SK-N-SH treated with all-trans-retinoic acid at 6 μM for 48 hours (cell line): ENCODE measurements at regions not wholly inside any gene's neighbourhood (a gene's known extent, or its start where the extent isn't known, plus 50 kb on each side); places are given as distances from the start of the nearest gene placed in this dataset.

Source experiments
- ATAC-seq: fragments of 200-7000 bp; cut with Tn5 transposase; 3 replicates; pipeline ENCODE4 v1.9.1; 2020; ENCODE audit warnings: mild to moderate bottlenecking, moderate library complexity
- ARNTL ChIP-seq: fragments of 450-650 bp; formaldehyde crosslinking; IDR thresholded peaks from 2 replicates; pipeline ENCODE4 v1.5.0; 2020; ENCODE audit warnings: low read depth, mild to moderate bottlenecking, moderate library complexity, borderline replicate concordance
- BACH2 ChIP-seq: fragments of 250-450 bp; sonication (Bioruptor Pico); IDR thresholded peaks from 2 replicates; pipeline ENCODE4 v1.9.0; 2021; ENCODE audit warnings: mild to moderate bottlenecking, borderline replicate concordance
- CSDC2 ChIP-seq: fragments of 250-450 bp; sonication (Bioruptor Pico); IDR thresholded peaks from 2 replicates; pipeline ENCODE4 v1.5.0; 2020; ENCODE audit warnings: mild to moderate bottlenecking, moderate library complexity
- GLIS3 ChIP-seq: fragments of 250-450 bp; sonication (Bioruptor Pico); IDR thresholded peaks from 2 replicates; pipeline ENCODE4 v1.5.0; 2020; ENCODE audit warnings: mild to moderate bottlenecking, moderate library complexity
- ISL1 ChIP-seq: fragments of 250-450 bp; sonication (Bioruptor Pico); IDR thresholded peaks from 2 replicates; pipeline ENCODE4 v2.1.2; 2022; ENCODE audit warnings: mild to moderate bottlenecking, moderate library complexity
- OSR1 ChIP-seq: fragments of 250-450 bp; sonication (Bioruptor Pico); IDR thresholded peaks from 2 replicates; pipeline ENCODE4 v1.8.0; 2022; ENCODE audit warnings: moderate library complexity, mild to moderate bottlenecking, inconsistent platforms
- PPARA ChIP-seq: fragments of 250-450 bp; sonication (Bioruptor Pico); IDR thresholded peaks from 2 replicates; pipeline ENCODE4 v1.5.0; 2020; ENCODE audit warnings: mild to moderate bottlenecking, borderline replicate concordance
- RARB ChIP-seq: fragments of 250-450 bp; sonication (Bioruptor Pico); IDR thresholded peaks from 2 replicates; pipeline ENCODE4 v1.8.0; 2021; ENCODE audit warnings: mild to moderate bottlenecking, moderate library complexity
- SNAI2 ChIP-seq: fragments of 250-450 bp; sonication (Bioruptor Pico); IDR thresholded peaks from 2 replicates; pipeline ENCODE4 v1.5.0; 2020; ENCODE audit warnings: mild to moderate bottlenecking, moderate library complexity
- TCF4 ChIP-seq: fragments of 250-450 bp; sonication (Bioruptor Pico); IDR thresholded peaks from 2 replicates; pipeline ENCODE4 v1.8.0; 2021; ENCODE audit warnings: mild to moderate bottlenecking, moderate library complexity, borderline replicate concordance
- TOX ChIP-seq: fragments of 250-450 bp; sonication (Bioruptor Pico); IDR thresholded peaks from 2 replicates; pipeline ENCODE4 v1.8.0; 2021; ENCODE audit warnings: mild to moderate bottlenecking, moderate library complexity, borderline replicate concordance
- ZC3H10 ChIP-seq: fragments of 250-450 bp; sonication (Bioruptor Pico); IDR thresholded peaks from 2 replicates; pipeline ENCODE4 v1.5.1; 2021; ENCODE audit warnings: mild to moderate bottlenecking, moderate library complexity
- ZFP3 ChIP-seq: fragments of 250-450 bp; sonication (Bioruptor Pico); IDR thresholded peaks from 2 replicates; pipeline ENCODE4 v1.5.0; 2020; ENCODE audit warnings: mild to moderate bottlenecking, moderate library complexity
- ZFP30 ChIP-seq: fragments of 450-650 bp; formaldehyde crosslinking; IDR thresholded peaks from 2 replicates; pipeline ENCODE4 v1.5.0; 2022; ENCODE audit warnings: mild to moderate bottlenecking, moderate library complexity
- ZNF565 ChIP-seq: fragments of 450-650 bp; formaldehyde crosslinking; conservative IDR thresholded peaks from 2 replicates; pipeline ENCODE4 v1.5.0; 2020; ENCODE audit warnings: low read depth, mild to moderate bottlenecking, moderate library complexity
- ZNF70 ChIP-seq: fragments of 450-650 bp; formaldehyde crosslinking; IDR thresholded peaks from 2 replicates; pipeline ENCODE4 v1.5.0; 2020; ENCODE audit warnings: mild to moderate bottlenecking, moderate library complexity
- TF ChIP-seq, protein P1 (sequence below): fragments of 250-450 bp; sonication (Bioruptor Pico); IDR thresholded peaks from 2 replicates; pipeline ENCODE4 v1.5.0; 2020; ENCODE audit warnings: mild to moderate bottlenecking, moderate library complexity
- TF ChIP-seq, protein P2 (sequence below): fragments of 250-450 bp; sonication (Bioruptor Pico); IDR thresholded peaks from 2 replicates; pipeline ENCODE4 v1.5.1; 2021; ENCODE audit warnings: mild to moderate bottlenecking, moderate library complexity
- TF ChIP-seq, protein P3 (sequence below): fragments of 250-450 bp; sonication (Bioruptor Pico); IDR thresholded peaks from 2 replicates; pipeline ENCODE4 v1.8.0; 2021; ENCODE audit warnings: low read depth, mild to moderate bottlenecking, moderate library complexity, borderline replicate concordance
- TF ChIP-seq, protein P4 (sequence below): fragments of 250-450 bp; sonication (Bioruptor Pico); IDR thresholded peaks from 2 replicates; pipeline ENCODE4 v1.8.0; 2020; ENCODE audit warnings: mild to moderate bottlenecking, moderate library complexity, borderline replicate concordance

DNA sequence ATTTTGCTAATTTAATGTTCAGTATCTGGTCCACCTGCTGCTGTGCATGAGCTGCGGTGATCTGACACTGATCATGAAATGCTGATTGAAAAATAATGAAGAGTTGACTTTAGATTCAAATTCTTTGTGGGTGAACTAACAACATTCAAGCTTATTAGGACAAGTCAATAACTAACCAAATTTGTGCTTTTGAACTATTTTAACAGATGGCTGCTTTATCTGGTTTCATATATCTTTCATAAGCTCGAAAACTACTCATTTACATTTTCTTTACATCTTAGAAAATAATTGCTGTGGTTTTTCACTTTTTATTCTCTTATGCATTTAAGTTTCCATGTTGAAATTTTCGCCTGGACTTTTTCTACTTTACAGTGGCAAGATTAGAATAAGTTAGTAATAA is 274.8 kb upstream of the CCNG1 start:
- ATAC-seq: no peak
- no peak for TF ChIP-seq OSR1 (CRISPR knock-in tag)
- TF ChIP-seq, protein P1, sequence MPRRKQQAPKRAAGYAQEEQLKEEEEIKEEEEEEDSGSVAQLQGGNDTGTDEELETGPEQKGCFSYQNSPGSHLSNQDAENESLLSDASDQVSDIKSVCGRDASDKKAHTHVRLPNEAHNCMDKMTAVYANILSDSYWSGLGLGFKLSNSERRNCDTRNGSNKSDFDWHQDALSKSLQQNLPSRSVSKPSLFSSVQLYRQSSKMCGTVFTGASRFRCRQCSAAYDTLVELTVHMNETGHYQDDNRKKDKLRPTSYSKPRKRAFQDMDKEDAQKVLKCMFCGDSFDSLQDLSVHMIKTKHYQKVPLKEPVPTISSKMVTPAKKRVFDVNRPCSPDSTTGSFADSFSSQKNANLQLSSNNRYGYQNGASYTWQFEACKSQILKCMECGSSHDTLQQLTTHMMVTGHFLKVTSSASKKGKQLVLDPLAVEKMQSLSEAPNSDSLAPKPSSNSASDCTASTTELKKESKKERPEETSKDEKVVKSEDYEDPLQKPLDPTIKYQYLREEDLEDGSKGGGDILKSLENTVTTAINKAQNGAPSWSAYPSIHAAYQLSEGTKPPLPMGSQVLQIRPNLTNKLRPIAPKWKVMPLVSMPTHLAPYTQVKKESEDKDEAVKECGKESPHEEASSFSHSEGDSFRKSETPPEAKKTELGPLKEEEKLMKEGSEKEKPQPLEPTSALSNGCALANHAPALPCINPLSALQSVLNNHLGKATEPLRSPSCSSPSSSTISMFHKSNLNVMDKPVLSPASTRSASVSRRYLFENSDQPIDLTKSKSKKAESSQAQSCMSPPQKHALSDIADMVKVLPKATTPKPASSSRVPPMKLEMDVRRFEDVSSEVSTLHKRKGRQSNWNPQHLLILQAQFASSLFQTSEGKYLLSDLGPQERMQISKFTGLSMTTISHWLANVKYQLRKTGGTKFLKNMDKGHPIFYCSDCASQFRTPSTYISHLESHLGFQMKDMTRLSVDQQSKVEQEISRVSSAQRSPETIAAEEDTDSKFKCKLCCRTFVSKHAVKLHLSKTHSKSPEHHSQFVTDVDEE: no peak
- TF ChIP-seq, protein P2, sequence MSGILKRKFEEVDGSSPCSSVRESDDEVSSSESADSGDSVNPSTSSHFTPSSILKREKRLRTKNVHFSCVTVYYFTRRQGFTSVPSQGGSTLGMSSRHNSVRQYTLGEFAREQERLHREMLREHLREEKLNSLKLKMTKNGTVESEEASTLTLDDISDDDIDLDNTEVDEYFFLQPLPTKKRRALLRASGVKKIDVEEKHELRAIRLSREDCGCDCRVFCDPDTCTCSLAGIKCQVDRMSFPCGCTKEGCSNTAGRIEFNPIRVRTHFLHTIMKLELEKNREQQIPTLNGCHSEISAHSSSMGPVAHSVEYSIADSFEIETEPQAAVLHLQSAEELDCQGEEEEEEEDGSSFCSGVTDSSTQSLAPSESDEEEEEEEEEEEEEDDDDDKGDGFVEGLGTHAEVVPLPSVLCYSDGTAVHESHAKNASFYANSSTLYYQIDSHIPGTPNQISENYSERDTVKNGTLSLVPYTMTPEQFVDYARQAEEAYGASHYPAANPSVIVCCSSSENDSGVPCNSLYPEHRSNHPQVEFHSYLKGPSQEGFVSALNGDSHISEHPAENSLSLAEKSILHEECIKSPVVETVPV (CRISPR knock-in tag): no peak
- TF ChIP-seq, protein P3, sequence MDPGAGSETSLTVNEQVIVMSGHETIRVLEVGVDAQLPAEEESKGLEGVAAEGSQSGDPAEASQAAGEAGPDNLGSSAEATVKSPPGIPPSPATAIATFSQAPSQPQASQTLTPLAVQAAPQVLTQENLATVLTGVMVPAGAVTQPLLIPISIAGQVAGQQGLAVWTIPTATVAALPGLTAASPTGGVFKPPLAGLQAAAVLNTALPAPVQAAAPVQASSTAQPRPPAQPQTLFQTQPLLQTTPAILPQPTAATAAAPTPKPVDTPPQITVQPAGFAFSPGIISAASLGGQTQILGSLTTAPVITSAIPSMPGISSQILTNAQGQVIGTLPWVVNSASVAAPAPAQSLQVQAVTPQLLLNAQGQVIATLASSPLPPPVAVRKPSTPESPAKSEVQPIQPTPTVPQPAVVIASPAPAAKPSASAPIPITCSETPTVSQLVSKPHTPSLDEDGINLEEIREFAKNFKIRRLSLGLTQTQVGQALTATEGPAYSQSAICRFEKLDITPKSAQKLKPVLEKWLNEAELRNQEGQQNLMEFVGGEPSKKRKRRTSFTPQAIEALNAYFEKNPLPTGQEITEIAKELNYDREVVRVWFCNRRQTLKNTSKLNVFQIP (CRISPR knock-in tag): no peak
- no peak for TF ChIP-seq ISL1 (CRISPR knock-in tag)
- TF ChIP-seq TOX (CRISPR knock-in tag): no peak
- no peak for TF ChIP-seq ZFP30
- TF ChIP-seq, protein P4, sequence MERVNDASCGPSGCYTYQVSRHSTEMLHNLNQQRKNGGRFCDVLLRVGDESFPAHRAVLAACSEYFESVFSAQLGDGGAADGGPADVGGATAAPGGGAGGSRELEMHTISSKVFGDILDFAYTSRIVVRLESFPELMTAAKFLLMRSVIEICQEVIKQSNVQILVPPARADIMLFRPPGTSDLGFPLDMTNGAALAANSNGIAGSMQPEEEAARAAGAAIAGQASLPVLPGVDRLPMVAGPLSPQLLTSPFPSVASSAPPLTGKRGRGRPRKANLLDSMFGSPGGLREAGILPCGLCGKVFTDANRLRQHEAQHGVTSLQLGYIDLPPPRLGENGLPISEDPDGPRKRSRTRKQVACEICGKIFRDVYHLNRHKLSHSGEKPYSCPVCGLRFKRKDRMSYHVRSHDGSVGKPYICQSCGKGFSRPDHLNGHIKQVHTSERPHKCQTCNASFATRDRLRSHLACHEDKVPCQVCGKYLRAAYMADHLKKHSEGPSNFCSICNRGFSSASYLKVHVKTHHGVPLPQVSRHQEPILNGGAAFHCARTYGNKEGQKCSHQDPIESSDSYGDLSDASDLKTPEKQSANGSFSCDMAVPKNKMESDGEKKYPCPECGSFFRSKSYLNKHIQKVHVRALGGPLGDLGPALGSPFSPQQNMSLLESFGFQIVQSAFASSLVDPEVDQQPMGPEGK (CRISPR knock-in tag): no peak
- TF ChIP-seq, all 23 proteins: peak for 0

DNA sequence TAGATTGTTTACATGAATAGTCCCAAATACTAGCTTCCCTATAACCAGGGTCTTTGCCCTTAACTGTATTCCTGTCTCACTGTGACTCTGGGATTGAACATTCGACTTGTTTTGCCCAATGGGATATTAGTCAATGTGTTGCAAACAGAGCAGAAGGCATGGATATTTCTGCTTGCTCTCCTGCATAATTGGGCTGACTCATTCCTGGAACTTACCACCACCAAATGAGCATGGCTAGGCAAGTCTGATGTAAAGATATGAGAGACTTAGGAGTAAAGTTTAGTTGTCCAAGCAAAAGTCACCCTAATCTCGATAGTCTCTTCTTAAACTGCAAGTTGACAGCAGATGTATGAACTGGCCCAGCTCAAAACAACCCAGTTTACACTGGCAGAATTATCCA is 273.5 kb upstream of the CCNG1 start:
- no peak for ATAC-seq
- TF ChIP-seq PPARA (CRISPR knock-in tag) (no peak), ZFP30 (no peak), ZC3H10 (CRISPR knock-in tag) (no peak), OSR1 (CRISPR knock-in tag) (no peak), GLIS3 (CRISPR knock-in tag) (no peak), SNAI2 (CRISPR knock-in tag) (no peak), ZNF565 (CRISPR knock-in tag) (no peak), CSDC2 (CRISPR knock-in tag) (no peak), ARNTL (CRISPR knock-in tag) (no peak), ISL1 (CRISPR knock-in tag) (no peak), TCF4 (no peak), ZFP3 (CRISPR knock-in tag) (no peak), BACH2 (CRISPR knock-in tag) (no peak), RARB (CRISPR knock-in tag) (no peak), TOX (CRISPR knock-in tag) (no peak), ZNF70 (CRISPR knock-in tag) (no peak)
- TF ChIP-seq, protein P2 (CRISPR knock-in tag): no peak
- TF ChIP-seq, protein P4 (CRISPR knock-in tag): no peak
- TF ChIP-seq, protein P1: no peak
